WTC11 (cell line): ENCODE measurements at regions not wholly inside any gene's neighbourhood (a gene's known extent, or its start where the extent isn't known, plus 50 kb on each side); places are given as distances from the start of the nearest gene placed in this dataset.

Experiments used
- ATAC-seq: fragments of 200-7000 bp; cut with Tn5 transposase; 2 replicates; pipeline ENCODE4 v1.10.0; 2021; ENCODE audit warnings: mild to moderate bottlenecking, moderate library complexity
- CTCF ChIA-PET: fragments of 300-600 bp; sonication (Branson Sonifier 250); formaldehyde crosslinking; loops from one replicate; lab custom pipeline; 2021; ENCODE audit warnings: antibody characterized with exemption; lab: Charles Lee
- POLR2A ChIA-PET: fragments of 350-600 bp; sonication (Branson Sonifier 250); formaldehyde crosslinking; loops from one replicate; lab custom pipeline; 2021; ENCODE audit warnings: antibody characterized with exemption; lab: Charles Lee
- DNase-seq: peaks from one replicate; pipeline ENCODE4 v3.0.0; 2021; ENCODE audit warnings: low spot score
- H3K27ac Mint-ChIP-seq: 2 replicates; pipeline ENCODE4 v1.8.0; 2021; ENCODE audit warnings: mixed read lengths
- H3K27me3 Mint-ChIP-seq: 2 replicates; pipeline ENCODE4 v1.8.0; 2021; ENCODE audit warnings: low read depth, mild to moderate bottlenecking, moderate library complexity, mixed read lengths
- H3K36me3 Mint-ChIP-seq: 2 replicates; pipeline ENCODE4 v1.8.0; 2021; ENCODE audit warnings: mixed read lengths
- H3K4me1 Mint-ChIP-seq: 2 replicates; pipeline ENCODE4 v1.8.0; 2022; ENCODE audit warnings: mixed read lengths
- H3K4me3 Mint-ChIP-seq: 2 replicates; pipeline ENCODE4 v1.8.0; 2021; ENCODE audit warnings: mild to moderate bottlenecking, moderate library complexity, mixed read lengths
- H3K9me3 Mint-ChIP-seq: 2 replicates; pipeline ENCODE4 v1.8.0; 2021; ENCODE audit warnings: mixed read lengths
- ATF1 ChIP-seq: sonication (generic); formaldehyde crosslinking; IDR thresholded peaks from 2 replicates; pipeline ENCODE4 v1.8.1; 2023; ENCODE audit warnings: mild to moderate bottlenecking, moderate library complexity, missing genetic modification reagents
- EMX1 ChIP-seq: fragments of 250-450 bp; sonication (Bioruptor Pico); IDR thresholded peaks from 2 replicates; pipeline ENCODE4 v1.8.0; 2021; ENCODE audit warnings: mild to moderate bottlenecking
- FOXJ3 ChIP-seq: sonication (generic); formaldehyde crosslinking; IDR thresholded peaks from 2 replicates; pipeline ENCODE4 v1.9.0; 2021; ENCODE audit warnings: missing genetic modification reagents, mild to moderate bottlenecking, borderline replicate concordance
- HMGA2 ChIP-seq: fragments of 250-450 bp; sonication (Bioruptor Pico); IDR thresholded peaks from 2 replicates; pipeline ENCODE4 v1.4.0; 2021; ENCODE audit warnings: mild to moderate bottlenecking, moderate library complexity
- JUN ChIP-seq: sonication (generic); formaldehyde crosslinking; IDR thresholded peaks from 2 replicates; pipeline ENCODE4 v1.8.0; 2023; ENCODE audit warnings: mild to moderate bottlenecking, missing genetic modification reagents
- KAT7 ChIP-seq: sonication (generic); formaldehyde crosslinking; IDR thresholded peaks from 2 replicates; pipeline ENCODE4 v1.8.1; 2023; ENCODE audit warnings: missing genetic modification reagents, mild to moderate bottlenecking, borderline replicate concordance
- MYBL2 ChIP-seq: sonication (generic); formaldehyde crosslinking; IDR thresholded peaks from 2 replicates; pipeline ENCODE4 v1.8.1; 2023; ENCODE audit warnings: mild to moderate bottlenecking, moderate library complexity, missing genetic modification reagents
- RORB ChIP-seq: fragments of 250-450 bp; sonication (Bioruptor Pico); IDR thresholded peaks from 2 replicates; pipeline ENCODE4 v1.9.0; 2021; ENCODE audit warnings: mild to moderate bottlenecking
- SMAD4 ChIP-seq: sonication (generic); formaldehyde crosslinking; IDR thresholded peaks from 2 replicates; pipeline ENCODE4 v1.8.0; 2022; ENCODE audit warnings: mild to moderate bottlenecking, missing genetic modification reagents
- TF ChIP-seq, protein P1 (sequence below): sonication (generic); formaldehyde crosslinking; IDR thresholded peaks from 2 replicates; pipeline ENCODE4 v1.8.0; 2022; ENCODE audit warnings: mild to moderate bottlenecking, missing genetic modification reagents
- TF ChIP-seq, protein P2 (sequence below): sonication (generic); formaldehyde crosslinking; conservative IDR thresholded peaks from 2 replicates; pipeline ENCODE4 v1.8.1; 2023; ENCODE audit warnings: mild to moderate bottlenecking, low read depth, missing genetic modification reagents, moderate library complexity
- TF ChIP-seq, protein P3 (sequence below): sonication (generic); formaldehyde crosslinking; IDR thresholded peaks from 2 replicates; pipeline ENCODE4 v1.8.1; 2023; ENCODE audit warnings: mild to moderate bottlenecking, moderate library complexity, missing genetic modification reagents
- TF ChIP-seq, protein P4 (sequence below): sonication (generic); formaldehyde crosslinking; IDR thresholded peaks from 2 replicates; pipeline ENCODE4 v1.8.0; 2022; ENCODE audit warnings: mild to moderate bottlenecking, missing genetic modification reagents
- TF ChIP-seq, protein P5 (sequence below): sonication (generic); formaldehyde crosslinking; IDR thresholded peaks from 2 replicates; pipeline ENCODE4 v1.8.1; 2023; ENCODE audit warnings: mild to moderate bottlenecking, missing genetic modification reagents, moderate library complexity
- TF ChIP-seq, protein P6 (sequence below): sonication (generic); formaldehyde crosslinking; IDR thresholded peaks from 2 replicates; pipeline ENCODE4 v1.8.1; 2023; ENCODE audit warnings: mild to moderate bottlenecking, missing genetic modification reagents, moderate library complexity
- TF ChIP-seq, protein P7 (sequence below): sonication (generic); formaldehyde crosslinking; IDR thresholded peaks from 2 replicates; pipeline ENCODE4 v1.8.1; 2022; ENCODE audit warnings: low read depth, missing genetic modification reagents, borderline replicate concordance
- TF ChIP-seq, protein P8 (sequence below): sonication (generic); formaldehyde crosslinking; IDR thresholded peaks from 2 replicates; pipeline ENCODE4 v1.8.0; 2022; ENCODE audit warnings: missing genetic modification reagents
- TF ChIP-seq, protein P9 (sequence below): sonication (generic); formaldehyde crosslinking; IDR thresholded peaks from 2 replicates; pipeline ENCODE4 v1.8.1; 2022; ENCODE audit warnings: low read depth, mild to moderate bottlenecking, moderate library complexity, missing genetic modification reagents, borderline replicate concordance

DNA sequence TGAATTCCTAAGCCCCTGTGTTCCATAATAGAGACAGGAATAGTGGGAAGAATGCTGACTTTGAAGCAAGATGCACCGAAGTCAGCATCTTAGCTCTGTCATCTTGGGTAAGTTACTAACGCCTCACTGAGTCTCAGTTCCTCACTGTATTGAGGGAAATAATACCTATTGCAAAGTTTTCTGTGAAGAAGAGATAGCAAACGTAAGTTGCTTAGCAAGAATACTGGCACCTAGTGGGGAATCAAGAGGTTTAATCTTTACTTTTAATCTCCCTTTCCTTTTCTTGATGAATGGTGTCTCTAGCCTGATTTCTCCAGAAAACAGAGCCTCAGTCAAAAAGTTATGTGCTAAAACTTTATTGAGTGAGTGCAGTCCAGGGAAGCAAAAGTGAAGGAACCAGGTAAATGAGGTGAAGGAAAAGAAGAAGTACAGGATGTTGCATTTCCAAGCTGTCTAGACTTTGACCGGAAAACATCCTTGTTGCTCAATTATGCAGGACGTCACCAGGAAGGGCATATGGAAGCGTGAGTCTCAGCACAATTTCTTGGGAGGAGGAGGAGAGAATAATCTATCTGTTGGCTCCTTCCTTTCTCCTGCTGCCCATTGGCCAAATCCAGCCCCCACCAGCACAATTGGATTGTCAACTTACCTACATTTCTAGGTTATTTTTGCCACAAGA lies 210.0 kb downstream of the B3GLCT start:
- Mint-ChIP-seq H3K4me1 (no peaks in the 10 kb centered on the region), H3K4me3 (no peak overlapping the region), H3K36me3 (no peaks in the 10 kb centered on the region), H3K9me3 (no peaks in the 10 kb centered on the region), H3K27ac (no peak overlapping the region), H3K27me3 (no peaks in the 10 kb centered on the region)
- POLR2A ChIA-PET = no interaction called here
- ATAC-seq = peak; percentile 24; the same call in 1 of the 2 replicates
- CTCF ChIA-PET = interaction anchor here (1.7 to 3.6 kb wide), 2 partner anchors 14 to 173 kb away, joined by 8 to 16 read pairs; no protein-coding TSS in a partner anchor
- DNase-seq = no peak
- TF ChIP-seq, protein P1, sequence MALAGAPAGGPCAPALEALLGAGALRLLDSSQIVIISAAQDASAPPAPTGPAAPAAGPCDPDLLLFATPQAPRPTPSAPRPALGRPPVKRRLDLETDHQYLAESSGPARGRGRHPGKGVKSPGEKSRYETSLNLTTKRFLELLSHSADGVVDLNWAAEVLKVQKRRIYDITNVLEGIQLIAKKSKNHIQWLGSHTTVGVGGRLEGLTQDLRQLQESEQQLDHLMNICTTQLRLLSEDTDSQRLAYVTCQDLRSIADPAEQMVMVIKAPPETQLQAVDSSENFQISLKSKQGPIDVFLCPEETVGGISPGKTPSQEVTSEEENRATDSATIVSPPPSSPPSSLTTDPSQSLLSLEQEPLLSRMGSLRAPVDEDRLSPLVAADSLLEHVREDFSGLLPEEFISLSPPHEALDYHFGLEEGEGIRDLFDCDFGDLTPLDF (CRISPR knock-in tag) = no peak
- TF ChIP-seq FOXJ3 (CRISPR knock-in tag) = no peak
- TF ChIP-seq, protein P2, sequence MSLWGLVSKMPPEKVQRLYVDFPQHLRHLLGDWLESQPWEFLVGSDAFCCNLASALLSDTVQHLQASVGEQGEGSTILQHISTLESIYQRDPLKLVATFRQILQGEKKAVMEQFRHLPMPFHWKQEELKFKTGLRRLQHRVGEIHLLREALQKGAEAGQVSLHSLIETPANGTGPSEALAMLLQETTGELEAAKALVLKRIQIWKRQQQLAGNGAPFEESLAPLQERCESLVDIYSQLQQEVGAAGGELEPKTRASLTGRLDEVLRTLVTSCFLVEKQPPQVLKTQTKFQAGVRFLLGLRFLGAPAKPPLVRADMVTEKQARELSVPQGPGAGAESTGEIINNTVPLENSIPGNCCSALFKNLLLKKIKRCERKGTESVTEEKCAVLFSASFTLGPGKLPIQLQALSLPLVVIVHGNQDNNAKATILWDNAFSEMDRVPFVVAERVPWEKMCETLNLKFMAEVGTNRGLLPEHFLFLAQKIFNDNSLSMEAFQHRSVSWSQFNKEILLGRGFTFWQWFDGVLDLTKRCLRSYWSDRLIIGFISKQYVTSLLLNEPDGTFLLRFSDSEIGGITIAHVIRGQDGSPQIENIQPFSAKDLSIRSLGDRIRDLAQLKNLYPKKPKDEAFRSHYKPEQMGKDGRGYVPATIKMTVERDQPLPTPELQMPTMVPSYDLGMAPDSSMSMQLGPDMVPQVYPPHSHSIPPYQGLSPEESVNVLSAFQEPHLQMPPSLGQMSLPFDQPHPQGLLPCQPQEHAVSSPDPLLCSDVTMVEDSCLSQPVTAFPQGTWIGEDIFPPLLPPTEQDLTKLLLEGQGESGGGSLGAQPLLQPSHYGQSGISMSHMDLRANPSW (CRISPR knock-in tag) = no peak
- TF ChIP-seq, protein P3, sequence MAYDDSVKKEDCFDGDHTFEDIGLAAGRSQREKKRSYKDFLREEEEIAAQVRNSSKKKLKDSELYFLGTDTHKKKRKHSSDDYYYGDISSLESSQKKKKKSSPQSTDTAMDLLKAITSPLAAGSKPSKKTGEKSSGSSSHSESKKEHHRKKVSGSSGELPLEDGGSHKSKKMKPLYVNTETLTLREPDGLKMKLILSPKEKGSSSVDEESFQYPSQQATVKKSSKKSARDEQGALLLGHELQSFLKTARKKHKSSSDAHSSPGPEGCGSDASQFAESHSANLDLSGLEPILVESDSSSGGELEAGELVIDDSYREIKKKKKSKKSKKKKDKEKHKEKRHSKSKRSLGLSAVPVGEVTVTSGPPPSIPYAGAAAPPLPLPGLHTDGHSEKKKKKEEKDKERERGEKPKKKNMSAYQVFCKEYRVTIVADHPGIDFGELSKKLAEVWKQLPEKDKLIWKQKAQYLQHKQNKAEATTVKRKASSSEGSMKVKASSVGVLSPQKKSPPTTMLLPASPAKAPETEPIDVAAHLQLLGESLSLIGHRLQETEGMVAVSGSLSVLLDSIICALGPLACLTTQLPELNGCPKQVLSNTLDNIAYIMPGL (CRISPR knock-in tag) = no peak
- TF ChIP-seq, protein P4, sequence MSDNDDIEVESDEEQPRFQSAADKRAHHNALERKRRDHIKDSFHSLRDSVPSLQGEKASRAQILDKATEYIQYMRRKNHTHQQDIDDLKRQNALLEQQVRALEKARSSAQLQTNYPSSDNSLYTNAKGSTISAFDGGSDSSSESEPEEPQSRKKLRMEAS = no peak
- TF ChIP-seq, protein P5, sequence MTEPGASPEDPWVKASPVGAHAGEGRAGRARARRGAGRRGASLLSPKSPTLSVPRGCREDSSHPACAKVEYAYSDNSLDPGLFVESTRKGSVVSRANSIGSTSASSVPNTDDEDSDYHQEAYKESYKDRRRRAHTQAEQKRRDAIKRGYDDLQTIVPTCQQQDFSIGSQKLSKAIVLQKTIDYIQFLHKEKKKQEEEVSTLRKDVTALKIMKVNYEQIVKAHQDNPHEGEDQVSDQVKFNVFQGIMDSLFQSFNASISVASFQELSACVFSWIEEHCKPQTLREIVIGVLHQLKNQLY = no peak
- no peak for TF ChIP-seq EMX1 (CRISPR knock-in tag)

DNA sequence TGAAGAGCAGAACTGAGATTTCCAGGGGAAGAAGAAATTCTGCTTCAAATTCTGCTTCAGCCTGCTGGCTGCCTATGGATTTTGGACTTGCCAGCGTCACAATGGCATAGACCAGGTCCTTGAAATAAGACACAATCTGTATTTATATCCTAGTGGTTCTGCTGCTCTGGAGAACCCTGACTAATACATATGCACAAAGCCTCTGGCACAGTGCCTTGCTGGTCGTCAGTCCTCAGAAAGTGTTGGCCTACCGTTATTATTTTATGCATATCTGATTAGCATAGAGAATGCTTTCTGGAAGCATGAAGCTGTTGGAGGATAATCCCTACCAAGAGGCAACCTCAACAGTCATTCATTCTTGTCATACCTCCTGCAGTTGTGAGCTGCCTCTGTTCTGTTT lies 213.7 kb downstream of the B3GLCT start:
- CTCF ChIA-PET = interaction anchor here (1.5 to 2.5 kb wide), 2 partner anchors 11 to 177 kb away, joined by 6 to 7 read pairs; no protein-coding TSS in a partner anchor
- POLR2A ChIA-PET = no interaction called here
- no peak for ATAC-seq
- TF ChIP-seq, protein P6, sequence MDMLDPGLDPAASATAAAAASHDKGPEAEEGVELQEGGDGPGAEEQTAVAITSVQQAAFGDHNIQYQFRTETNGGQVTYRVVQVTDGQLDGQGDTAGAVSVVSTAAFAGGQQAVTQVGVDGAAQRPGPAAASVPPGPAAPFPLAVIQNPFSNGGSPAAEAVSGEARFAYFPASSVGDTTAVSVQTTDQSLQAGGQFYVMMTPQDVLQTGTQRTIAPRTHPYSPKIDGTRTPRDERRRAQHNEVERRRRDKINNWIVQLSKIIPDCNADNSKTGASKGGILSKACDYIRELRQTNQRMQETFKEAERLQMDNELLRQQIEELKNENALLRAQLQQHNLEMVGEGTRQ (CRISPR knock-in tag) = no peak
- TF ChIP-seq RORB (no peak), KAT7 (CRISPR knock-in tag) (no peak), SMAD4 (CRISPR knock-in tag) (no peak), ATF1 (no peak), HMGA2 (no peak), JUN (no peak), MYBL2 (CRISPR knock-in tag) (no peak)
- TF ChIP-seq, protein P7, sequence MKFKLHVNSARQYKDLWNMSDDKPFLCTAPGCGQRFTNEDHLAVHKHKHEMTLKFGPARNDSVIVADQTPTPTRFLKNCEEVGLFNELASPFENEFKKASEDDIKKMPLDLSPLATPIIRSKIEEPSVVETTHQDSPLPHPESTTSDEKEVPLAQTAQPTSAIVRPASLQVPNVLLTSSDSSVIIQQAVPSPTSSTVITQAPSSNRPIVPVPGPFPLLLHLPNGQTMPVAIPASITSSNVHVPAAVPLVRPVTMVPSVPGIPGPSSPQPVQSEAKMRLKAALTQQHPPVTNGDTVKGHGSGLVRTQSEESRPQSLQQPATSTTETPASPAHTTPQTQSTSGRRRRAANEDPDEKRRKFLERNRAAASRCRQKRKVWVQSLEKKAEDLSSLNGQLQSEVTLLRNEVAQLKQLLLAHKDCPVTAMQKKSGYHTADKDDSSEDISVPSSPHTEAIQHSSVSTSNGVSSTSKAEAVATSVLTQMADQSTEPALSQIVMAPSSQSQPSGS (CRISPR knock-in tag) = no peak
- TF ChIP-seq, protein P8, sequence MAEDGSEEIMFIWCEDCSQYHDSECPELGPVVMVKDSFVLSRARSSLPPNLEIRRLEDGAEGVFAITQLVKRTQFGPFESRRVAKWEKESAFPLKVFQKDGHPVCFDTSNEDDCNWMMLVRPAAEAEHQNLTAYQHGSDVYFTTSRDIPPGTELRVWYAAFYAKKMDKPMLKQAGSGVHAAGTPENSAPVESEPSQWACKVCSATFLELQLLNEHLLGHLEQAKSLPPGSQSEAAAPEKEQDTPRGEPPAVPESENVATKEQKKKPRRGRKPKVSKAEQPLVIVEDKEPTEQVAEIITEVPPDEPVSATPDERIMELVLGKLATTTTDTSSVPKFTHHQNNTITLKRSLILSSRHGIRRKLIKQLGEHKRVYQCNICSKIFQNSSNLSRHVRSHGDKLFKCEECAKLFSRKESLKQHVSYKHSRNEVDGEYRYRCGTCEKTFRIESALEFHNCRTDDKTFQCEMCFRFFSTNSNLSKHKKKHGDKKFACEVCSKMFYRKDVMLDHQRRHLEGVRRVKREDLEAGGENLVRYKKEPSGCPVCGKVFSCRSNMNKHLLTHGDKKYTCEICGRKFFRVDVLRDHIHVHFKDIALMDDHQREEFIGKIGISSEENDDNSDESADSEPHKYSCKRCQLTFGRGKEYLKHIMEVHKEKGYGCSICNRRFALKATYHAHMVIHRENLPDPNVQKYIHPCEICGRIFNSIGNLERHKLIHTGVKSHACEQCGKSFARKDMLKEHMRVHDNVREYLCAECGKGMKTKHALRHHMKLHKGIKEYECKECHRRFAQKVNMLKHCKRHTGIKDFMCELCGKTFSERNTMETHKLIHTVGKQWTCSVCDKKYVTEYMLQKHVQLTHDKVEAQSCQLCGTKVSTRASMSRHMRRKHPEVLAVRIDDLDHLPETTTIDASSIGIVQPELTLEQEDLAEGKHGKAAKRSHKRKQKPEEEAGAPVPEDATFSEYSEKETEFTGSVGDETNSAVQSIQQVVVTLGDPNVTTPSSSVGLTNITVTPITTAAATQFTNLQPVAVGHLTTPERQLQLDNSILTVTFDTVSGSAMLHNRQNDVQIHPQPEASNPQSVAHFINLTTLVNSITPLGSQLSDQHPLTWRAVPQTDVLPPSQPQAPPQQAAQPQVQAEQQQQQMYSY (CRISPR knock-in tag) = no peak
- TF ChIP-seq, protein P9, sequence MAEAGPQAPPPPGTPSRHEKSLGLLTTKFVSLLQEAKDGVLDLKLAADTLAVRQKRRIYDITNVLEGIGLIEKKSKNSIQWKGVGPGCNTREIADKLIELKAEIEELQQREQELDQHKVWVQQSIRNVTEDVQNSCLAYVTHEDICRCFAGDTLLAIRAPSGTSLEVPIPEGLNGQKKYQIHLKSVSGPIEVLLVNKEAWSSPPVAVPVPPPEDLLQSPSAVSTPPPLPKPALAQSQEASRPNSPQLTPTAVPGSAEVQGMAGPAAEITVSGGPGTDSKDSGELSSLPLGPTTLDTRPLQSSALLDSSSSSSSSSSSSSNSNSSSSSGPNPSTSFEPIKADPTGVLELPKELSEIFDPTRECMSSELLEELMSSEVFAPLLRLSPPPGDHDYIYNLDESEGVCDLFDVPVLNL (CRISPR knock-in tag) = no peak

More for the DNA sequence above, 213.7 kb downstream of the B3GLCT start:
- Mint-ChIP-seq H3K4me3 (no peak overlapping the region), H3K4me1 (no peaks in the 10 kb centered on the region), H3K9me3 (no peaks in the 10 kb centered on the region), H3K27me3 (no peaks in the 10 kb centered on the region), H3K36me3 (no peaks in the 10 kb centered on the region), H3K27ac (no peak overlapping the region)
- no peak for DNase-seq
